ENCODE measurements at regions not wholly inside any gene's neighbourhood (a gene's known extent, or its start where the extent isn't known, plus 50 kb on each side); places are given as distances from the start of the nearest gene placed in this dataset.

GRCh38 chr5:12672141-12672540, 767.9 kb upstream of the CTNND2 start:
- no peak for TF ChIP-seq SUZ12 (IDR thresholded peaks at IDR 0.05; ENCODE audit: extremely low read depth, insufficient read depth, insufficient read length)
- TF ChIP-seq YY1 (IDR thresholded peaks at IDR 0.05; ENCODE audit: insufficient read depth, insufficient read length): no peak
- TF ChIP-seq ZNF274 (IDR thresholded peaks at IDR 0.05; ENCODE audit: low read depth, low read length): no peak

Data from NT2/D1 (cell line).